IMR-90 (cell line): ENCODE measurements at regions not wholly inside any gene's neighbourhood (a gene's known extent, or its start where the extent isn't known, plus 50 kb on each side); places are given as distances from the start of the nearest gene placed in this dataset.

Experiments
- ATAC-seq: fragments of 200-7000 bp; cut with Tn5 transposase; 2 replicates; pipeline ENCODE4 v1.9.1; 2020; ENCODE audit warnings: low read depth, mild to moderate bottlenecking, moderate library complexity
- BruUV-seq: library from RNA; stranded (reverse); fragments of 400-500 nt; replicated peaks from 2 replicates; lab custom pipeline; 2021; lab: Mats Ljungman, UMichigan
- CTCF ChIA-PET: fragments of 300-600 bp; formaldehyde crosslinking; extraction: SDS; loops from one replicate; lab custom pipeline; 2021; ENCODE audit warnings: antibody characterized with exemption; lab: Yijun Ruan, JAX
- POLR2A ChIA-PET: fragments of 300-600 bp; sonication (Branson Sonifier 250); formaldehyde crosslinking; loops from one replicate; lab custom pipeline; 2022; ENCODE audit warnings: antibody characterized with exemption; ENCODE audit not compliant: unreplicated experiment; lab: Charles Lee
- DNase-seq: peaks from one replicate; pipeline ENCODE4 v3.0.0; 2013
- H2AFZ ChIP-seq: replicated peaks from 2 replicates; pipeline ENCODE3; 2013; ENCODE audit warnings: low read length, mild to moderate bottlenecking; ENCODE audit not compliant: poor library complexity
- H2AK5ac ChIP-seq: 2 replicates; pipeline ENCODE4 v1.6.1; 2013; ENCODE audit warnings: low read depth, low read length, inconsistent platforms
- H2AK9ac ChIP-seq: replicated peaks from 2 replicates; pipeline ENCODE3; 2013; ENCODE audit warnings: mild to moderate bottlenecking, low read depth, low read length, moderate library complexity; ENCODE audit not compliant: poor library complexity
- H2BK120ac ChIP-seq: 2 replicates; pipeline ENCODE4 v1.6.1; 2013; ENCODE audit warnings: low read depth, low read length, inconsistent platforms
- H2BK15ac ChIP-seq: 3 replicates; pipeline ENCODE4 v1.6.1; 2013; ENCODE audit warnings: low read depth, low read length, inconsistent platforms
- H2BK20ac ChIP-seq: 2 replicates; pipeline ENCODE4 v1.6.1; 2013; ENCODE audit warnings: low read depth, mild to moderate bottlenecking, inconsistent platforms, low read length, moderate library complexity
- H2BK5ac ChIP-seq: 2 replicates; pipeline ENCODE4 v1.6.1; 2013; ENCODE audit warnings: mild to moderate bottlenecking, low read depth, low read length, inconsistent platforms; ENCODE audit not compliant: poor library complexity, severe bottlenecking
- H3K14ac ChIP-seq: replicated peaks from 2 replicates; pipeline ENCODE4 v1.6.1; 2013; ENCODE audit warnings: low read depth, low read length, inconsistent platforms
- H3K18ac ChIP-seq: 2 replicates; pipeline ENCODE4 v1.6.1; 2013; ENCODE audit warnings: low read depth, low read length, control low read depth
- H3K23ac ChIP-seq: 2 replicates; pipeline ENCODE4 v1.6.1; 2013; ENCODE audit warnings: low read depth, low read length, inconsistent platforms
- H3K27ac ChIP-seq: 2 replicates; pipeline ENCODE4 v1.5.1; 2013; ENCODE audit warnings: mild to moderate bottlenecking, control low read depth, low read length; ENCODE audit not compliant: insufficient read depth
- H3K27me3 ChIP-seq: 2 replicates; pipeline ENCODE4 v1.6.1; 2013; ENCODE audit warnings: low read length; ENCODE audit not compliant: control insufficient read depth, insufficient read depth
- H3K36me3 ChIP-seq: 2 replicates; pipeline ENCODE4 v1.6.1; 2013; ENCODE audit warnings: low read length, mixed read lengths; ENCODE audit not compliant: control insufficient read depth, insufficient read depth
- H3K4ac ChIP-seq: 2 replicates; pipeline ENCODE4 v1.6.1; 2013; ENCODE audit warnings: low read depth, low read length, inconsistent platforms
- H3K4me1 ChIP-seq: 2 replicates; pipeline ENCODE4 v1.6.1; 2013; ENCODE audit warnings: low read length, mixed read lengths; ENCODE audit not compliant: control insufficient read depth, insufficient read depth
- H3K4me2 ChIP-seq: 2 replicates; pipeline ENCODE4 v1.6.1; 2013; ENCODE audit warnings: low read depth, mild to moderate bottlenecking, control low read depth, low read length, moderate library complexity
- H3K4me3 ChIP-seq: 2 replicates; pipeline ENCODE4 v1.5.1; 2013; ENCODE audit warnings: low read depth, mild to moderate bottlenecking, control low read depth, low read length, moderate library complexity; ENCODE audit not compliant: insufficient read depth
- H3K56ac ChIP-seq: 2 replicates; pipeline ENCODE4 v1.6.1; 2013; ENCODE audit warnings: low read length, inconsistent platforms; ENCODE audit not compliant: insufficient read depth; ENCODE audit errors: extremely low read depth
- H3K79me1 ChIP-seq, 2 experiments: 2 replicates each; pipeline ENCODE4 v1.6.1; 2013; ENCODE audit warnings: low read length in 2 of 2, inconsistent platforms in 1 of 2, low read depth in 1 of 2
- H3K9ac ChIP-seq: 2 replicates; pipeline ENCODE4 v1.6.1; 2013; ENCODE audit warnings: low read depth, low read length, control low read depth
- H3K9me1 ChIP-seq: 2 replicates; pipeline ENCODE4 v1.6.1; 2013; ENCODE audit warnings: low read length, inconsistent platforms; ENCODE audit not compliant: insufficient read depth
- H3K9me3 ChIP-seq: 2 replicates; pipeline ENCODE4 v1.6.1; 2013; ENCODE audit warnings: low read length; ENCODE audit not compliant: control insufficient read depth, insufficient read depth
- H4K20me1 ChIP-seq: 2 replicates; pipeline ENCODE4 v1.6.1; 2013; ENCODE audit warnings: low read length, inconsistent platforms; ENCODE audit not compliant: insufficient read depth
- H4K5ac ChIP-seq: 2 replicates; pipeline ENCODE4 v1.6.1; 2013; ENCODE audit warnings: mild to moderate bottlenecking, low read depth, low read length, control low read depth
- H4K8ac ChIP-seq, 2 experiments: 2 replicates each; pipeline ENCODE4 v1.6.1; 2013; ENCODE audit warnings: low read depth in 2 of 2, low read length in 2 of 2, control low read depth in 1 of 2, inconsistent platforms in 1 of 2
- H4K91ac ChIP-seq: 2 replicates; pipeline ENCODE4 v1.6.1; 2013; ENCODE audit warnings: low read depth, low read length, inconsistent platforms; ENCODE audit not compliant: insufficient read depth
- CHD1 ChIP-seq: IDR thresholded peaks from 2 replicates; pipeline ENCODE4 v1.6.1; 2012; ENCODE audit warnings: low read depth, low read length, improper control_type of control experiment
- ELK1 ChIP-seq: fragments of 150-350 bp; IDR thresholded peaks from 2 replicates; pipeline ENCODE4 v1.6.1; 2016; ENCODE audit warnings: low read depth, mild to moderate bottlenecking, low read length, moderate library complexity, borderline replicate concordance
- NFE2L2 ChIP-seq: fragments of 150-350 bp; IDR thresholded peaks from 2 replicates; pipeline ENCODE4 v1.6.1; 2016; ENCODE audit warnings: low read depth, mild to moderate bottlenecking, low read length
- RAD21 ChIP-seq: IDR thresholded peaks from 2 replicates; pipeline ENCODE4 v1.6.1; 2012; ENCODE audit warnings: low read length, improper control_type of control experiment
- RFX5 ChIP-seq: IDR thresholded peaks from 2 replicates; pipeline ENCODE4 v1.8.0; 2012; ENCODE audit warnings: low read depth, mild to moderate bottlenecking, low read length, moderate library complexity
- SMC3 ChIP-seq: fragments of 150-350 bp; IDR thresholded peaks from 2 replicates; pipeline ENCODE4 v1.6.1; 2016; ENCODE audit warnings: low read depth, mild to moderate bottlenecking, antibody characterized with exemption, low read length, moderate library complexity
- WGBS, 2 experiments: methylation state at CpG; one replicate each; pipeline versions ENCODE4 v1.1.5 to v1.1.7; 2013; ENCODE audit warnings: missing lambda C conversion rate in 2 of 2; ENCODE audit not compliant: insufficient read length in 1 of 2; ENCODE audit errors: extremely low coverage in 2 of 2; 5-methylcytosine and 5-hydroxymethylcytosine counted together
- dilution Hi-C: fragments of 300-500 bp; cut with HindIII; formaldehyde crosslinking; loops from one replicate; pipeline ENCODE4 v1.14.3; 2018; ENCODE audit warnings: low sequenced_read_pairs; ENCODE audit not compliant: unreplicated experiment
- in situ Hi-C: fragments of 300-500 bp; cut with MboI; formaldehyde crosslinking; loops from 3 replicates; pipeline ENCODE4 v1.14.3; 2019; ENCODE audit warnings: low sequenced_read_pairs, inconsistent platforms, mixed read lengths
- intact Hi-C: fragments of 100-400 bp; cut with micrococcal nuclease; formaldehyde crosslinking; loops from 2 replicates; pipeline ENCODE4 v1.10.0; 2022

GRCh38 chr7:31234836-31235605, 105.5 kb downstream of the NEUROD6 start:
- no peak overlapping the region for H4K8ac ChIP-seq
- H2BK15ac ChIP-seq = no peak overlapping the region
- H3K9me3 ChIP-seq = no peaks in the 10 kb centered on the region
- H3K56ac ChIP-seq = no peak overlapping the region
- no peaks in the 10 kb centered on the region for H3K9me1 ChIP-seq
- dilution Hi-C loops = no loop called here
- POLR2A ChIA-PET = no interaction called here
- no peaks in the 10 kb centered on the region for H4K20me1 ChIP-seq
- no peak overlapping the region for H2AFZ ChIP-seq
- H3K4me3 ChIP-seq = no peak overlapping the region
- no peaks in the 10 kb centered on the region for H3K4me1 ChIP-seq
- H3K23ac ChIP-seq = no peak overlapping the region
- intact Hi-C loops = no loop called here
- H3K27ac ChIP-seq = no peak overlapping the region
- no peak overlapping the region for H3K4me2 ChIP-seq
- in situ Hi-C loops = no loop called here
- DNase-seq = no peak
- no peak overlapping the region for H2AK9ac ChIP-seq
- no peak overlapping the region for H2BK120ac ChIP-seq
- no TSS peak for BruUV-seq
- 55% methylated on average over 3 of the region's 9 CpGs; no CpG with 5 or more reads in 1 of the 2 experiments for WGBS, 2 experiments
- no peak for ATAC-seq
- H4K91ac ChIP-seq = no peak overlapping the region
- H3K79me1 ChIP-seq = no peaks in the 10 kb centered on the region
- H2BK20ac ChIP-seq = no peak overlapping the region
- no peak overlapping the region for H2AK5ac ChIP-seq
- no peak for TF ChIP-seq SMC3
- no peak for TF ChIP-seq NFE2L2
- no peak for TF ChIP-seq RAD21
- TF ChIP-seq CHD1 = no peak
- TF ChIP-seq ELK1 = no peak
- no peak for TF ChIP-seq RFX5
- H2BK5ac ChIP-seq = no peak overlapping the region
- CTCF ChIA-PET = no interaction called here
- no peaks in the 10 kb centered on the region for H3K27me3 ChIP-seq
- no peak overlapping the region for H4K5ac ChIP-seq
- H3K4ac ChIP-seq = no peak overlapping the region
- H3K9ac ChIP-seq = no peak overlapping the region
- no peak overlapping the region for H3K14ac ChIP-seq
- H3K36me3 ChIP-seq = no peaks in the 10 kb centered on the region
- no peak overlapping the region for H3K18ac ChIP-seq
